Skin of body (tissue), 1 donor: ENCODE measurements at regions not wholly inside any gene's neighbourhood (a gene's known extent, or its start where the extent isn't known, plus 50 kb on each side); places are given as distances from the start of the nearest gene placed in this dataset.

Experiments
- DNase-seq: peaks from one replicate; lab custom pipeline; 2025; lab: John Stamatoyannopoulos, UW

DNA sequence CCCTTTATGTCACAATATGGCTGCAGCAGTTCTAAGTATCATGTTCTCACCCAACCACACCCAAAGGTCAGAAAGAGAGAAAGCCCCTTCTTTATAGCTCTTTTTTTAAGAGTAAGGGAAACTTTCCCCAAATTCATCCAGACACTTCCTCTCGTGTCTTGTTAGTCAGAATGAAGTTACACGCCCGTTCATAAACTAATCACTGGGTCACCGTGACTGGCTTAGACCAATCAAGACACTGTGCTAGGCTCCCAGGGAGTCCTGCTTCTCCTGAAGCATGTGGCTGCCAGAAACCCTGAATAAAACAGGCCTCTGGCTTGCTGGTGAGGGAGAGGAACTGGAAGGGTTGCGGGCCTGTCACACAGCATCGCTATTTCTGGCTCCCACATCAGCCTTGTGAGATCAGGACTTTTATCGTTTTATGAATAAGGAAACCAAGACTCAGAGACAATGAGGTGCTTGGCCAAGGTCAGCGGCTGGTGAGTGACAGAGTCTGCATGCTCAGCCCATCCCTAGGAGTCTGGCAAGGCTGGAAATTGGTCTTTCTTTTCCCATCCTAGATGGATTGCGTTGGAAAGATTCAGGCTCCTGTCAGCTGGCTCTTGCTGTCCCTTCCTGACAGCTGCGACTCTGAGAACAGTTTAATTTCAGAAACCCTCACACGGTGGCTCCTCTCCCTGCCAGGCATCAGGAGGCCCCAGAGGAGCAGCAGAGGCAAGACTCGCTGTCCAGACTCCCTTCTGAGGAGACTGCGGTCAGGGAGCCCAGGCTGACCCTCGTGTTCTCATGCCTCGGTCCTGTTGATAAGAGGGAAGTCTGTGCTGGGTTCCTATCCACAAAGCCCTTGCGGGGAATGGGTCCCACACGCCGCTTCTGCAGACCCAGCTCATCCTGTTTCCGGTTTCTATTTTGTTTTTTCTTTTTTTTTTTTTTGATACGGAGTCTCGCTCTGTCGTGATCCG is 104.5 kb upstream of the TAF1B start:
- DNase-seq = peak; percentile 55

DNA sequence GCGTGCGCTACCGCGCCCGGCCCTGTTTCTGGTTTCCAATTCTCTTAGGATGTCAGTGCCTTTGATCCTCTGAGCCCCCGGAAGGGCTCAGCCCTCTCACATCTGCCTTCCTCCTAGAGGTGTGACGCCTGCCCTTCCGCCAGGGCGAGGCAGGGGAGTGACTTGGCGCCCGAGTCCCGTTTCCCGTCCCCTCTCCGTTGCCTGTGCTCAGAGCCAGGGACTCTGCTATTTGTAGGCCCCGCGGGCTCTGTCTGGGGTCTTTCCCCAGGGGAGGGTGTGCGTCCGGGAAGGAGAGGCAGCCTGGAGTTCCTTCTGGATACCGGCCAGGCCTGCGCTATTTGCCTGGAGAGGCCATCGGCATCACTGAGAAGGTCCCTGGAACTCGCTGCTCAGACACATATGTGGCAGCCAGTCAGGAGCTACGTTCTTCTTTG is 103.7 kb upstream of the TAF1B start:
- DNase-seq = peak; percentile 35

DNA sequence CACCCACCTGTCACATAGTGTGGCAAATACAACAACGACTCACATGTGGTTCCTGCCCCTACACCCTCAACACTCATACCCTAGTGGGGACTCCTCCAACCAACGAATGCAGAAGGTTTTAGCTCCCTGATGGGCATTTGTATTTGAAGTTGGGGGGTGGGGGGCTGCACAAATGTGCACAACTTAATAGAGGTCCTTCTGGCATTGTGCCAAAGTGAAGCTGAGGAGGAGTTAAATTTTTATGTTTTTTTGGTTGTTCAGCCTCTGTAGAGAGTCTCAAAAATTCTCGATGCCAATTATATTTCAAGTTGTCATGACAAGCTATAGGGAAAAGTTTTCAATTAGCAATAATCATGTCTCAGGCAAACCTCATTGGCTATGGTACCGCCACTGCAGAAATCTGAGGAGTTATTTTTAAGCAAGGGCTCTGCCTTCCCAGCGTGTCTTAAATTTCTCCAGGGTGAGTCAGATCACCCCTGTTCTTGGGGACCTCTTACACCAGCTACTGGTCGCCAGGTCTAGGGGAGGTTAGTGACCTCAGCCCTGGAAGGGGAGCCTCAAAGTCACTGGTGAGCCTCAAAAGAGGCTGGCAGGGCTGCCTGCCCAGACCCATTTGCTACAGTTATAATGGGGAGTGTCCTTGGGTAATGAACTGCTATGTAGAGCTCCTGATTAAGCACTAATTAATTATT is 102.7 kb upstream of the TAF1B start:
- no peak for DNase-seq

DNA sequence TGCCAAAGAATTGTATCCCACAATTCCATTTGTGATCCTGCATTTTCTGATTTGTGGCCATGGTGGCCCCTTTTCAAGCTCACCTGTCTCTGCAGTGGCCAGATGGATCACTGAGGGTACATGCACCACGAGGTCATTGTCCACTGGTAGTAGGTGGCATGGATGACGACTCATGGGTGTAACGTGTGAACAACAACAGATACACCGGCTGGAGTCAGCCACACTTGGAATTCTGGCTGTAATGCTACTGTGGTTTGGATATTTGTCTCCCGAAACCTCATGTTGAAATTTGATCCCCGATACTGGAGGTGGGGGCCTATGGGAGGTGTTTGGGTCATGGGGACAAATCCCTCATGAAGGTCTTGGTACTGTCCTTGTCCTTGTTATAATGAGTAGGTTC is 102.2 kb upstream of the TAF1B start:
- DNase-seq = no peak

DNA sequence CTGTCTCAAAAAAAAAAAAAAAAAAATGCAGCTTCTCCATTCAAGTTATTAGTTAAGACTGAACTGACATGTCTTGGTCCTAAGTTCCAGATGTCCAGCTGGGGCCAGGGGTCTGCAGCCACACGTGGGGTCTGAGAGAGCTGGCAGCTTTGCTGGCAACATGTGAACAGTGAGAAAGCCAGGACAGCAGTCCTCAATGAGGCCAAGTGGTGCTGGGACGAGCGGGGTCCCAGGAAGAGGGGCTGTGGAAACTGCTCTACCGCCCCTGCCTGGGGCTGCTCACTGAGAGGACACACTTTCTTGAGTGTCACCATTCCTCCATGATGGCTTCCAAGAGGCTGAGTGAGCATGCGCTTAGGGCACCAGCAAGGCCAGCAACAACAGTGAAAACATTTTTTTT is 100.7 kb upstream of the TAF1B start:
- DNase-seq = no peak

DNA sequence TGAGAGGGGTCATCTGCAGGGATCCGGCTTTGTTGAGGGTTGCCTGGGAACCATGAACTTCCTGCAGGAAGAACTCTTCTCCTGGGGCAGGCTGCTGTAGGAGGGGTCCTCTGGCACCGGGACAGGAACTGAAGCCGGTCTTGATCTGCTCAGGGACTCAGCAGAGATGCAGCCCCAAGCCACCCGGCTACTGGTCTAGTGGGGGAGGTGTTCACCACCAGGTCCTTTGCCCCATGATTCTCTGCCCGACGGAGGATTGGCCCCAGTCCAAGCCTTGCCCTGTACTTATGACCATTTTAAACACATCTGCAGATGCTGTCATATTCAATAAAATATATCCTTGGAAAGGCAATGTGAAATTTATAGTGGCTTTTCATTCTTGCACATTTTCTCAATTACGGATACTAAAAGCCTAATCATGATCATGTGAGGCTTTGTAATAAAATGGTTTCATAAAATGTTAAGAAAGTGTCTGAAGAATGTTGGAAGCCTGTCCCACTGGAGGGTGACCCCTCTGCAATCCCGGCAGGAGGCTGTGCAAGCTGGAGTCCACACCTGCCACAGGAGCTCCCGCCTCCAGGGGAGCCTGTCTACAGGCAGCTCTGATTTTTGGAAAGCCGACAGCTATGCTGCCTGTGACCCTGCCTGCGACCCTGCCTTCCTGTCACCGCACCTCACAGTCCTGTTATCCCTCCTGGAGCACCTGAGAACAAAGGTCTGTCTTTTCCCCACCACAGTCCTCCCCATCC is 98.8 kb upstream of the TAF1B start:
- DNase-seq = no peak

DNA sequence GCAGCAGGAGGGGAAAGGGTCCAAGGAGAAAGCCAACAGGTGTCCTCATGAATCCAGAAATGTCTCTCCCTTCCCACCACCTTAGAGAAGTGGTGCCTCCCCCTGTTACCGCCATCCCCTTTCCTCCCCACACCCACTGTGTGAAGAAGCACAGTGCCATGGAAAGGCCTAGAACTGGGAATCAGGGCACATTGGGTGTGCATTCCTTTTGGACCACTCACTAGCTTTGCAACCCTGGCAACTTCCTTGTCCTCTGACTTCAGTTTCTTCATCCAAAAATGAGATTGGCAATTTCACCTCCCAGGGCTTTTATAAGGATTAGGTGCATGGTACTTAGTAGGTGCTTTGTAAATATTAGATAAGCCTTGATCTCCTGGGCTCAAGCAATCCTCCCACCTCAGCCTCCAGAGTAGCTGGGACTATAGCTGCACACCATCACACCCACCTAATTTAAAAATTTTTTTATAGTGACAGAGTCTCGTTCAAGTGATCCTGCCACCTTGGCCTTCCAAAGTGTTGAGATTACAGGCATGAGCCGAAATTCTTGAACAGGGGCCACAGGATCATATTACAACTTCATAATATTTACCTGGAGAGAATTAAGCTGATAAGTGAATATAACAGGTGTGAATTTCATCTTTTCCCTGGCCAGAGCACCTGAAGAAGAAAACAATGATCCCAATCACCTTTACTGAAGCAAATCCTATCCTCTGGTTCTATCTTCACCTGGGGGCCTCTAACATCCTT is 97.9 kb upstream of the TAF1B start:
- no peak for DNase-seq

DNA sequence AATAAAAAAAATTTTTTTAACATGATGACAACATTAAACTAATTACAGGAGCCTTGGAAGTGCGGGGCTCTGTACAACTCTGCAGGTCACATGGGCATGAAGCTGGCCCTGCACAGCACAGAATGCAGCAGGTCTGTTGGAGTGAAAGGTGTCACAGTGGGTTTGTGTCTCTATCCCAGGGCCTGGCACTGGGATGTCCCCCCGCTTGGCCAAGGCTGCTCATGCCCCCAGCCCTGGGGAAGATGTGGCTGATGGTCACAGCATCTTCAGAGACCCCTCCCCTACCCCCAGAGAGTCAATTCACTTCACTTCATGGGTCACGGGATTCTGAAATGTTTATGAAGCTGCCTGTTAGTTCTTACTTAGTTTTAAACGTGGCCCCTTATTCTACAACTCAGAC is 95.9 kb upstream of the TAF1B start:
- DNase-seq = no peak

DNA sequence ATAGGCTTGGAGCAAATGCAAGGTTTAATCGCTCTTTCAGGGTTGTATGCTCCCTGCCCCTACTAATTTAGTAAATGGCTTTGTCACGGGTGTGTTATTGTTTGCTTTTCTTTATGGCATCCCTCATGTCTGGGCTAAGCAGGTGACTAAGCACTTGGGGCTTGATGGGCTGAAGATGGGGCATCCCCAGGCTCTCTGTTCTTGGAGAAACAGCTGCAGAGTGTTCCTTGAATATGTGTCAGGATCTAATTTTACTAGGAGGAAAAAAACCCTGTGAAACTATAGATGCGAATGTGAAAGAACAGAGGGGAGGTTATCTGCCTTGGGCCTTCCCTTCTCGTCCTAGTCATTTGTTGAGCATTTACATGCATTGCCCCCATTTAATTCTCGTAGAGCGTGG is 94.7 kb upstream of the TAF1B start:
- DNase-seq = no peak

DNA sequence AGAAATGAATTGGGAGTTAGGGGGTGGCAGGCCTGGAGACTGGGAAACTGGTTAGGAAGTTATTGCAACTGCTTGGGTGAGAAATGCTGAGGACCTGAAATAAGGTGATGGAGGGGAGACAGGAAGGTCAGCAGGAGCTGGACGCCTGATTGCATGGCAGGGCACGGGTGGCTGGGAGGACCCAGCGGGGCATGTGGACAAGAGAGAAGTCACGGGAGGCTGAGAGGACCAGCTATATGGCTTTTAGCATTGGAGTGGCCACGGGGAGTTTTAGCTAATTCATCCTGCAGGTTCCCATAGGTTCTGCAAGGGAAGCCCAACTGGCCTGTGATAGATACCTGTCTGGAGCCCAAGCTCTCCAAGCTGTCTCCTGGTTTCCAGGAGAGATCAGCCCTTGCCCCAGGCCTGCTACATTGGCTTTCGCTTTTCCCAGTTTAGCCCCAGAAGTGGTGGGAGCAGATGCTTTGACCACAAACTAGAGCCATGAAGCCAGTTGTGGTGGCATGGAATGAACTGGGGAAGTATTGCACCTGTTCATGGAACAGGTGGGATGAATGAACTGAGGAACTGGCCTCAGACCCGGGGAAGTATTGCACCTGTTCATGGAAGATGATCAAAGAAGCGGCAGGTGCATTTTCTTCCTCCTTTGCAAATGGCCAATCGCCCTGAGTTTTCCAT is 93.6 kb upstream of the TAF1B start:
- no peak for DNase-seq

DNA sequence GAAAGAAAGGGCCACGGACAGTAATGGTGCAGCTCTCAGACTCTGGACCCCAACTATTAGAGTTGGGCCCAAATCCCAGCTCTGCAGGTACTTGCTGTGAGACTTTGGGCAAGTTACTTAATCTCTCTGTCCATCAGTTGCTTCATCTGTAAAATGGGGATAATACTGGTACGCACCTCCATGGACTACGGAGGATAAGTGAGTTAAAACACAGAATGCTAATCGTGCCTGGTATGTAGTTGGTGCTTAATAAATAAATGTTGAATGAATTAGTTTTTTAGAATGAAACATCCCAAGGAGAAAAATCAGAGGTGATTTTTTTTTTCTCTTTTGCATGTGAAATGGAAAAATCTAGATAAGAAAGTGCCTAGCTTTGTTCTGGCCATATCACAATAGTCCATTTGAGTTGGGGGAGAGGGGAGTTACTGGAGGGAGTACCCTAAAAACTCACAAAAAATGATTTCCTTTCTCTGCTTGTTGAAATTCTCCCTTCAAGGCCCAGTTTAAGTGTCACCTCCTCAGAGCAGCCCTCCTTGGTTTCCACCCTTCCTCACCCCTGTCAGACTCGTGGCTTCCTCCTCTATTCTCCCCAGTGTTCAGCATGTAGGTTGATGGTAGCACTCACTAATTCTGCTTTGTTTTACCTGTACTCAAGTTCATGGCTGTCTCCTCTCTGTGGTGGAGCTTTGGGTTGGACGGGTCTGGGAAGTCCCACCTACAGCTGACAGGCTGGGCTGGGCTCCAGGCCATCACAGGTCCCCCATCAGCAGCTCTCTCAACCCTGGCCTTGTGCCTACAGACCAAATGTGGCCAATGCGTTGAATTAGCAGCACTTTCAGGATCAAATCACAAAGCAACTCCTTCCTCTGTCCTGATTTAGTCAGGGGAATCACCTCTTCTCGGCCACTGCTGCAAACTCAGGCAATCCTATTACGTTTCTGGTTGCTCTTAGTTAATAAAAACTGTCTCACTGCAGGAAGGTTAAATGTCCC is 92.8 kb upstream of the TAF1B start:
- DNase-seq = no peak

DNA sequence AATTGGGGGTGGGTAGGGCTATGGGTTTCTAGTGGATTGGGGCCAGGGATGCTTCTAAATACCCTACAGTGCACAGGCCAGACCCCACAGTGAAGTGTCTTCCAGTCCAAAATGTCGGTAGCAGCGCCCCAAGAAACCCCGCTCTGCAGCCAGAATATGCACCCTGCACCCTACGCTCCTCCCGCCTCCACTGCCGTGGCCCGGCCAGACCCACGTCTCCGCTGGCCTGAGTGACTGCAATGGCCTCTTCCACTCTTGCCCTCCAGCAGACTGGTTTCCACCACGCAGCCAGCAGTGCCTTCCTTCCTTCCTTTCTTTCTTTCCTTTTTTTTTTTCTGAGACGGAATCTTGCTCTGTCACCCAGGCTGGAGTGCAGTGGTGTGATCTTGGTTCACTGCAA is 91.4 kb upstream of the TAF1B start:
- no peak for DNase-seq

DNA sequence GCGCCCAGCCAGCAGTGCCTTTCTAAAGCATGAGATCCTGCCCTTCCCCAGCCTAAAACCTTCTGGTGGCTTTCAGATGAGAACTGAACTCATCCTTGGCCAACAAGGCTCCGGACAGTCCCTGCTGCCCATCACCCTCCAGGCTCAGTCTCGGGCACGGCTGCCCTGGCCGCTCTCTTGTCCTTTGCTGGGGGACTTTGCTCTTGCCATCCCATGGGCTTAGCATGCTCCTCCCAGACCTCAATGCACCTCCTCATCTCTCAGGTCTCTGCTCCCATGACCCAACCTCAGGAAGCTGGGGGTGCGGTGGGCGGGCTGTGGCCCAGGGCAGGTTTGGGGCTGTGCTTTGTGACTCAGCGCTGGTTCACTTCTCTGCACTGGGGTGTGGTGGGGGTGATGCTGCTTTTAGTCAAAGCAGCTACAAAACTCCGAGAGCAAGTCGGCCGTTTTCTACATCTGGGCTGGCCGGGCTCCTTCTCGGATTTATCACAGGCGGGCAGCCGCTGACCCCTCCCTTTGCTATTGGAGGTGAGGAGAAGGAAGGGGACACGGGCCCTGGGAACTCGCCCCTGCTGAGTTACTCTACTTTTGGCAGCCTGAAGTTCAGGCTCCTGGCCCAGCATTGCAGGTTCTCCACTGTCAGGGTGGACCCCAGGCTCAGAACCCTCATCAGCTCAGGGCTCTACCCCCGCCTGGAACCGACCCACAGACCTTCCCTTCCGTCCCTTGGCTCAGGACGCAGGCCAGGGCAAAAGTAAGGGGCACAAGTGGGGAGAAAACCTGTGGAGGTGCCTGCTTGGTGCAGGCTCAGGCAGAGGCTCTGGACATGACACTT is 90.6 kb upstream of the TAF1B start:
- no peak for DNase-seq

DNA sequence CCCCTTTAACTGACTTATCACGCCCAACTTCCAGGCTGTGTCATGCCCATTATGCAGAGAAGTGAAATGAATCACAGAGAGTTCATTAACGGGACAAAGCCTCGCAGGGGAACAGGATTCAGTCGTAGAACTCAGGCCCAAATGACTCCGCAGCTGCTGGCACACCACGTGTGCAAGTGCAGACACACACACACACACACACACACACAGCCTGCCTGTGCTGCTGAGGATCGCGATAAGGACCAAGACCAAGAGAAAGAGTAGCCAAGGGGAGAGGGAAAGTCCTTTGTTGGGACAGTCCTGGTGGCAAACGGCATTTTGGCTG is 90.0 kb upstream of the TAF1B start:
- DNase-seq = no peak

DNA sequence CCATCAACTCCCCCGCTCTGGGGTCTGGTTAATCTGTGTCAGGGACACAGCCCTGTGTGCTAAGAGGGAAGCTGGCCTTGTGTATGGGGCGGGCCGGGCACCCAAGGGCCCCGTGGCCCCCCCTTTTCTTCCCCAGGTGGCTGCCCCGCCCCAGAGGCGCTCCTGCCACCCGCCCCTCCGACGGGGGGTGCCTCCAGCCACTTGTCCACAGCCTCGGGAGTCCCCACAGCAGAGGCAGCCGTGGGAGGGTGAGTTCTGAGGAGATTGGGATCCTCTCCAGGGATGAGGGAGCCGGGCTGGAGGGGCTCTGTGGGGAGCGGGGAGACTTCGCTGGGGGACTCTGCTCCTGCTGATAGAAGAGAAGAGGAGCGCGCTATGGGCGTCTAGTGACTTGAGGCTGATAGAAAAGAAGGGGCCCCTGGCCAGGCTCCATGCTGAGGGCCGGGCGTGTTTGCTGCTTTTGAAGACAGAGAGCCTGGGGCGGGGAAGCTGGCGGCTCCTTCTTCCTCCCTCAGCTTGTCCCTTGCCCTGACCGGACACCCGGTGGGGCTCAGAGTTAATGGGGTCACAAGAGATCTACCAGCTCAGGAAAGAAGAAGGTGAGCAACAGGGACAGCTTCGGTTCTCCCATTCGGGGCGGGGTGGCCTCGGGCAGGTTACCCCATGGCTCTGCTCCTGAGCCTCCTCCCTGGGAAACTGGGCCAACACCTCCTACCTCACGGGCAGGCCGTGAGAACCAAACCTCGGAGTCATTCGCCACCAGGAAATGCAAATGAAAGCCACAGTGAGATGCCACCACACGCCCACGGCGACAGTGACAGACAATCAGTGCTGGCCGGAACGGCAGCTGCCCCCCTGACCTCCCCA is 89.4 kb upstream of the TAF1B start:
- no peak for DNase-seq

DNA sequence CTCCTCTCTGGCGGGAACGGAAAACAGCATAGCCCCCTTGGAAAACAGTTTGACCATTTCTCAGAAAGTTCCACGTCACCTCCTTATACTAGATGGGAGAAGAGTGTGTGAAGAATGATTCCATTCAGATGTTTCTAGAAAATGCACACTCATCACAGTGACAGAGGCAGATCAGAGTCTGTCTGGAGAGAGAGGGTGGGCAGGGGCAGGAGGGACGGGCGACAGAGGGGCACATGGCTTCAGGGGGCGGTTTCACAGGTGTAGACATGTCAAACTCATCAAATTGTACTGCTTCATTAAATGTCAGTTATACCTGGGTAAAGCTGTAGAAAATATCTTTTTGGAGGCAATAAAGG is 88.8 kb upstream of the TAF1B start:
- no peak for DNase-seq

DNA sequence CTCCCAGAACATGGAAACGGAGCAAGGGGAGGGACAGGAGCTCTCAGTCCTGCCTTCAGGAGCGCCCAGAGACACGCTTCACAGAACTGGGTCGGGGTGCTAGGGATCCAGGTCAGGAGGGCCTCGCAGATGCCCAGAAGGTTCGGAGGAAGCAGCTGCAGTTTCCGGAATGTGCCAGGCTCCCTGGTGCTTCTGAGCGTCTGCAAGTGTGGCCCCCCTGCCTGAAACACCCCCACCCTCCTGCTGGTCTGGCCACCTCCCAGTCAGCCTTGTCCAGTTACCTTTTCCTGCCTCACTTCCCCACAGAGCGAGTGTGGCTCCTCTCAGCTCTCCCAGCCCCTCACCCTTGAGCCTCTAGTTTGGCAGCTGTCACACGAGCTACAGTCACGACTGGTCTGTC is 88.3 kb upstream of the TAF1B start:
- no peak for DNase-seq

DNA sequence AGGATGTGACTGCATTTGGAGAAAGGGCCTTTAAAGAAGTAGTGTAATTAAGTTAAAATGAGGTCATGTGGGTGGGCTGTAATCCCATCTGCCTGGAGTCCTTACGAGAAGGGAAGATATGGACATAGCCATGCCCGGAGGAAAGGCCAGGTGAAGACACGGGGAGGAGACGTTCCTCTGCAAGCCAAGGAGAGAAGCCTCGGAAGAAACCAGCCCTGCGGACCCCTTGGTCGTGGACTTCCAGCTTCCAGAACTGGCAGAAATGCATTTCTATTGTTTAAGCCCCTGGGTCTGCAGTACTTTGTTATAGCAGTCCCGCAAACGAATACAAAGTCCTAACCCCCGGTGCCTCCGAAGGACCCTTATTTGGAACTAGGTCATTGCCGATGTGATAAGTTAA is 87.6 kb upstream of the TAF1B start:
- DNase-seq = no peak
